ENCODE measurements at regions not wholly inside any gene's neighbourhood (a gene's known extent, or its start where the extent isn't known, plus 50 kb on each side); places are given as distances from the start of the nearest gene placed in this dataset.

GRCh38 chrX:68994135-68994890 is 165.5 kb downstream of the EFNB1 start:
- H3K9me2 ChIP-seq, result no peaks in the 10 kb centered on the region
- ChIA-PET POLR2A (no interaction called here), CTCF (interaction anchor here (1.5 kb wide), 1 partner anchor 167 kb away, joined by 3 read pairs; no protein-coding TSS in a partner anchor)
- H3K36me3 ChIP-seq (replicated peaks in 1 of 2; ENCODE audit: control insufficient read depth in 1 of 2, insufficient read depth in 2 of 2, low read length in 1 of 2), result no peaks in the 10 kb centered on the region
- TF ChIP-seq MEF2A (IDR thresholded peaks at IDR 0.05; ENCODE audit: borderline replicate concordance, low read depth) (no peak), EP300 (IDR thresholded peaks at IDR 0.05; ENCODE audit: borderline replicate concordance in 1 of 2, low read depth in 1 of 2, low read length in 1 of 2) (no peak), FOXM1 (IDR thresholded peaks at IDR 0.05; ENCODE audit: low read depth) (no peak), NFIC (IDR thresholded peaks at IDR 0.05; ENCODE audit: borderline replicate concordance) (no peak), TCF12 (IDR thresholded peaks at IDR 0.05) (no peak), CHD2 (IDR thresholded peaks at IDR 0.05; ENCODE audit: low read length, partially characterized antibody) (no peak), TEAD4 (IDR thresholded peaks at IDR 0.05; ENCODE audit: borderline replicate concordance, insufficient read depth) (no peak), CTCF (IDR thresholded peaks at IDR 0.05) (no peak), YY1 (IDR thresholded peaks at IDR 0.05; ENCODE audit: low read depth) (no peak), RCOR1 (IDR thresholded peaks at IDR 0.05; ENCODE audit: low read length) (no peak), IRF3 (IDR thresholded peaks at IDR 0.05; ENCODE audit: low read depth, low read length) (no peak)
- H3K4me3 ChIP-seq (ENCODE audit: low read depth in 2 of 2, low read length in 1 of 2), result no peak overlapping the region
- no peak overlapping the region for H3K9ac ChIP-seq
- no peaks in the 10 kb centered on the region for H4K20me1 ChIP-seq (ENCODE audit: insufficient read depth)
- no peak for DNase-seq
- WGBS (ENCODE audit: low lambda C conversion rate), result 44% methylated on average over 6 of the region's 7 CpGs
- peaks cover 22% of the 10 kb centered on the region; the same call in 1 of the 2 replicates for H3K27me3 ChIP-seq (ENCODE audit: insufficient read depth)
- H2AFZ ChIP-seq (ENCODE audit: low read depth), result no peak overlapping the region
- H3K27ac ChIP-seq (ENCODE audit: low read depth in 2 of 2, low read length in 1 of 2), result no peak overlapping the region
- H3K79me2 ChIP-seq (ENCODE audit: insufficient read depth), result no peaks in the 10 kb centered on the region
- H3K4me1 ChIP-seq (ENCODE audit: control insufficient read depth in 1 of 2, insufficient read depth in 2 of 2, low read depth in 1 of 2, low read length in 1 of 2), result peaks cover 0 to 7% of the 10 kb centered on the region in 2 experiments; a peak in 1 of 4 replicates
- no peak overlapping the region for H3K4me2 ChIP-seq
- H3K9me3 ChIP-seq, result no peaks in the 10 kb centered on the region
- H3F3A ChIP-seq (replicated peaks; ENCODE audit: insufficient read depth), result no peaks in the 10 kb centered on the region

- Histone ChIP-seq H3K27me3 (ENCODE audit: insufficient read depth) (peaks cover 8% of the 10 kb centered on the region; the same call in 1 of the 2 replicates), H3K4me3 (ENCODE audit: low read depth in 2 of 2, low read length in 1 of 2) (no peak overlapping the region), H3K9ac (no peak overlapping the region), H3K9me2 (no peaks in the 10 kb centered on the region), H3F3A (replicated peaks; ENCODE audit: insufficient read depth) (no peaks in the 10 kb centered on the region), H3K4me1 (ENCODE audit: control insufficient read depth in 1 of 2, insufficient read depth in 2 of 2, low read depth in 1 of 2, low read length in 1 of 2) (peaks cover 0 to 7% of the 10 kb centered on the region in 2 experiments; a peak in 1 of 4 replicates), H3K4me2 (no peak overlapping the region), H3K79me2 (ENCODE audit: insufficient read depth) (no peaks in the 10 kb centered on the region), H2AFZ (ENCODE audit: low read depth) (no peak overlapping the region), H4K20me1 (ENCODE audit: insufficient read depth) (no peaks in the 10 kb centered on the region), H3K36me3 (replicated peaks in 1 of 2; ENCODE audit: control insufficient read depth in 1 of 2, insufficient read depth in 2 of 2, low read length in 1 of 2) (no peaks in the 10 kb centered on the region), H3K9me3 (no peaks in the 10 kb centered on the region), H3K27ac (ENCODE audit: low read depth in 2 of 2, low read length in 1 of 2) (no peak overlapping the region)
- DNase-seq, result no peak
- no peak for TF ChIP-seq PBX3 (IDR thresholded peaks at IDR 0.05)
- TF ChIP-seq FOXM1 (IDR thresholded peaks at IDR 0.05; ENCODE audit: low read depth), result no peak
- TF ChIP-seq RXRA (IDR thresholded peaks at IDR 0.05; ENCODE audit: borderline replicate concordance, low read depth), result no peak
- no peak for TF ChIP-seq REST (IDR thresholded peaks at IDR 0.05; ENCODE audit: low read depth, low read length)
- TF ChIP-seq TEAD4 (IDR thresholded peaks at IDR 0.05; ENCODE audit: borderline replicate concordance, insufficient read depth), result no peak
- TF ChIP-seq POLR2AphosphoS5 (IDR thresholded peaks at IDR 0.05; ENCODE audit: low read depth, low read length), result no peak
- no peak for TF ChIP-seq NRF1 (IDR thresholded peaks at IDR 0.05; ENCODE audit: low read depth, low read length)
- no peak for TF ChIP-seq GATA2 (CRISPR knock-in tag; IDR thresholded peaks at IDR 0.05)
- ChIA-PET POLR2A (no interaction called here), CTCF (interaction anchor here (1.8 kb wide), 1 partner anchor 165 kb away, joined by 4 read pairs; no protein-coding TSS in a partner anchor)
- WGBS (ENCODE audit: low lambda C conversion rate), result 35% methylated on average over 7 of the region's 7 CpGs
These were observed 164.1 kb downstream of the EFNB1 start for GRCh38 chrX:68992821-68993397.

Measured in SK-N-SH (cell line).